Liver (tissue), 7 donors: ENCODE measurements at regions not wholly inside any gene's neighbourhood (a gene's known extent, or its start where the extent isn't known, plus 50 kb on each side); places are given as distances from the start of the nearest gene placed in this dataset.

Experiments
- DNase-seq: peaks from one replicate; pipeline ENCODE4 v3.0.0-alpha.2; 2017; ENCODE audit warnings: low spot score
- H3K27ac ChIP-seq, 2 donors: one replicate each; pipeline ENCODE4 v1.7.0; 2013; ENCODE audit warnings: inconsistent platforms in 2 of 2, low read length in 2 of 2, control low read depth in 1 of 2, low read depth in 1 of 2, mild to moderate bottlenecking in 1 of 2
- H3K27me3 ChIP-seq, 4 donors: one replicate each; pipeline versions ENCODE4 v1.6.1 to v1.7.0; 2013; ENCODE audit warnings: low read length in 3 of 4, inconsistent platforms in 1 of 4, mild to moderate bottlenecking in 1 of 4, moderate library complexity in 1 of 4; ENCODE audit not compliant: control insufficient read depth in 4 of 4, insufficient read depth in 4 of 4
- H3K36me3 ChIP-seq, 4 donors: one replicate each; pipeline versions ENCODE4 v1.6.1 to v1.7.0; 2013; ENCODE audit warnings: low read length in 3 of 4, mild to moderate bottlenecking in 3 of 4, low read depth in 1 of 4, moderate library complexity in 1 of 4; ENCODE audit not compliant: control insufficient read depth in 4 of 4, insufficient read depth in 3 of 4
- H3K4me1 ChIP-seq, 4 donors: one replicate each; pipeline versions ENCODE4 v1.6.1 to v1.7.0; 2013; ENCODE audit warnings: low read length in 3 of 4, mild to moderate bottlenecking in 3 of 4, moderate library complexity in 1 of 4; ENCODE audit not compliant: control insufficient read depth in 4 of 4, insufficient read depth in 4 of 4
- H3K4me3 ChIP-seq, 3 donors: one replicate each; pipeline versions ENCODE4 v1.6.1 to v1.7.0; 2013; ENCODE audit warnings: low read length in 3 of 3, control low read depth in 1 of 3, low read depth in 1 of 3, mild to moderate bottlenecking in 1 of 3
- H3K9ac ChIP-seq, 2 donors: one replicate each; pipeline ENCODE4 v1.7.0; 2013; ENCODE audit warnings: low read length in 2 of 2, mild to moderate bottlenecking in 2 of 2, moderate library complexity in 2 of 2, control low read depth in 1 of 2, low read depth in 1 of 2
- H3K9me3 ChIP-seq, 4 donors: one replicate each; pipeline versions ENCODE4 v1.6.1 to v1.7.0; 2013; ENCODE audit warnings: low read length in 3 of 4; ENCODE audit not compliant: control insufficient read depth in 4 of 4
- EGR1 ChIP-seq, 2 donors: IDR thresholded peaks; 2 replicates each; pipeline ENCODE4 v1.6.1; 2016 to 2018; ENCODE audit warnings: antibody characterized with exemption in 2 of 2, low read depth in 2 of 2
- FOXA1 ChIP-seq: IDR thresholded peaks from 2 replicates; pipeline ENCODE4 v1.6.1; 2016; ENCODE audit warnings: antibody characterized with exemption
- JUND ChIP-seq, 2 donors: IDR thresholded peaks; 2 replicates each; pipeline ENCODE4 v1.6.1; 2016; ENCODE audit warnings: antibody characterized with exemption in 2 of 2
- NR2F2 ChIP-seq: IDR thresholded peaks from 2 replicates; pipeline ENCODE4 v1.6.1; 2016; ENCODE audit warnings: antibody characterized with exemption
- RAD21 ChIP-seq, 2 donors: IDR thresholded peaks; 2 replicates each; pipeline ENCODE4 v1.6.1; 2016; ENCODE audit warnings: antibody characterized with exemption in 2 of 2, mild to moderate bottlenecking in 2 of 2
- RXRA ChIP-seq, 2 donors: IDR thresholded peaks; 2 replicates each; pipeline ENCODE4 v1.6.1; 2017 to 2018; ENCODE audit warnings: antibody characterized with exemption in 2 of 2, mild to moderate bottlenecking in 1 of 2
- SP1 ChIP-seq: IDR thresholded peaks from 2 replicates; pipeline ENCODE4 v1.6.1; 2018; ENCODE audit warnings: antibody characterized with exemption, mild to moderate bottlenecking
- YY1 ChIP-seq: IDR thresholded peaks from 2 replicates; pipeline ENCODE4 v1.6.1; 2016; ENCODE audit warnings: antibody characterized with exemption, mild to moderate bottlenecking
- WGBS: extraction: QIAGEN DNeasy Blood & Tissue Kit; methylation state at CpG from one replicate; pipeline ENCODE4 v1.1.7; 2013; 5-methylcytosine and 5-hydroxymethylcytosine counted together
- TF ChIP-seq, protein P1 (sequence below): IDR thresholded peaks from 2 replicates; pipeline ENCODE4 v1.6.1; 2016; ENCODE audit warnings: antibody characterized with exemption, mild to moderate bottlenecking
- TF ChIP-seq, protein P2 (sequence below): IDR thresholded peaks from 2 replicates; pipeline ENCODE4 v1.6.1; 2016; ENCODE audit warnings: antibody characterized with exemption
- TF ChIP-seq, protein P3 (sequence below): IDR thresholded peaks from 2 replicates; pipeline ENCODE4 v1.6.1; 2016; ENCODE audit warnings: antibody characterized with exemption
- donor health status: healthy.
- donor health status: healthy.
- donor health status: healthy.
- donor health status: healthy.

DNA sequence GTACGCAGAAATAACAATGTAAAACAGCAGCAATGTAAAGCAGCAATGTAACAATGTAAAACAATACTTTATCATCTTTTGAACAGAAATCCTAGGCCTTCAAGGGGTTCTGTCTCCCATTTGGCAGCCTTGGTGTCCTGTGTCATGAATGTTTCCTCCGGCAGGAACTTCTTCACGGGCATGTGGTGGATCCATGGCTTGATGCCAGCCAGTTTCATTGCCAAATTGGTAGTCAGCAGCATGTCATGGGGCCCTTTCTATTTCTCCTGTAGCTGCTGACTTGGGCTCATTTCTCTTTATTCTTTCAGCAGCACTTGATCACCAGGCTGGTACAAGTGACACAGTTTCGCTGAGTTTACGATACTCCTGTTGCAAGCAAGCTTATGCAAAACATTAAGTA lies 275.3 kb downstream of the HTR1A start (continued):
- TF ChIP-seq RXRA (IDR thresholded peaks at IDR 0.05): no peak
- TF ChIP-seq FOXA1: no peak
- no peak for TF ChIP-seq RAD21 (IDR thresholded peaks at IDR 0.05)

GRCh38 chr5:63686181-63686580 lies 276.1 kb downstream of the HTR1A start:
- H3K4me3 ChIP-seq: no peak overlapping the region
- WGBS: 31% methylated on average over 2 of the region's 2 CpGs
- no peak for DNase-seq

GRCh38 chr5:63685454-63685853 lies 276.8 kb downstream of the HTR1A start:
- Histone ChIP-seq H3K9me3 (no peaks in the 10 kb centered on the region), H3K4me1 (no peaks in the 10 kb centered on the region), H3K27me3 (no peaks in the 10 kb centered on the region), H3K4me3 (no peak overlapping the region), H3K27ac (no peak overlapping the region), H3K36me3 (no peaks in the 10 kb centered on the region), H3K9ac (no peak overlapping the region)
- no peak for DNase-seq
- TF ChIP-seq NR2F2 (no peak), EGR1 (IDR thresholded peaks at IDR 0.05; ENCODE audit: low read depth in 2 of 2) (no peak), FOXA1 (no peak), SP1 (no peak)
- TF ChIP-seq, protein P1, sequence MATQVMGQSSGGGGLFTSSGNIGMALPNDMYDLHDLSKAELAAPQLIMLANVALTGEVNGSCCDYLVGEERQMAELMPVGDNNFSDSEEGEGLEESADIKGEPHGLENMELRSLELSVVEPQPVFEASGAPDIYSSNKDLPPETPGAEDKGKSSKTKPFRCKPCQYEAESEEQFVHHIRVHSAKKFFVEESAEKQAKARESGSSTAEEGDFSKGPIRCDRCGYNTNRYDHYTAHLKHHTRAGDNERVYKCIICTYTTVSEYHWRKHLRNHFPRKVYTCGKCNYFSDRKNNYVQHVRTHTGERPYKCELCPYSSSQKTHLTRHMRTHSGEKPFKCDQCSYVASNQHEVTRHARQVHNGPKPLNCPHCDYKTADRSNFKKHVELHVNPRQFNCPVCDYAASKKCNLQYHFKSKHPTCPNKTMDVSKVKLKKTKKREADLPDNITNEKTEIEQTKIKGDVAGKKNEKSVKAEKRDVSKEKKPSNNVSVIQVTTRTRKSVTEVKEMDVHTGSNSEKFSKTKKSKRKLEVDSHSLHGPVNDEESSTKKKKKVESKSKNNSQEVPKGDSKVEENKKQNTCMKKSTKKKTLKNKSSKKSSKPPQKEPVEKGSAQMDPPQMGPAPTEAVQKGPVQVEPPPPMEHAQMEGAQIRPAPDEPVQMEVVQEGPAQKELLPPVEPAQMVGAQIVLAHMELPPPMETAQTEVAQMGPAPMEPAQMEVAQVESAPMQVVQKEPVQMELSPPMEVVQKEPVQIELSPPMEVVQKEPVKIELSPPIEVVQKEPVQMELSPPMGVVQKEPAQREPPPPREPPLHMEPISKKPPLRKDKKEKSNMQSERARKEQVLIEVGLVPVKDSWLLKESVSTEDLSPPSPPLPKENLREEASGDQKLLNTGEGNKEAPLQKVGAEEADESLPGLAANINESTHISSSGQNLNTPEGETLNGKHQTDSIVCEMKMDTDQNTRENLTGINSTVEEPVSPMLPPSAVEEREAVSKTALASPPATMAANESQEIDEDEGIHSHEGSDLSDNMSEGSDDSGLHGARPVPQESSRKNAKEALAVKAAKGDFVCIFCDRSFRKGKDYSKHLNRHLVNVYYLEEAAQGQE: no peak

More at GRCh38 chr5:63686181-63686580, 276.1 kb downstream of the HTR1A start:
- Histone ChIP-seq H3K9me3 (no peaks in the 10 kb centered on the region), H3K9ac (no peak overlapping the region), H3K27me3 (no peaks in the 10 kb centered on the region), H3K4me1 (no peaks in the 10 kb centered on the region), H3K36me3 (no peaks in the 10 kb centered on the region), H3K27ac (no peak overlapping the region)
- no peak for TF ChIP-seq YY1
- TF ChIP-seq, protein P2, sequence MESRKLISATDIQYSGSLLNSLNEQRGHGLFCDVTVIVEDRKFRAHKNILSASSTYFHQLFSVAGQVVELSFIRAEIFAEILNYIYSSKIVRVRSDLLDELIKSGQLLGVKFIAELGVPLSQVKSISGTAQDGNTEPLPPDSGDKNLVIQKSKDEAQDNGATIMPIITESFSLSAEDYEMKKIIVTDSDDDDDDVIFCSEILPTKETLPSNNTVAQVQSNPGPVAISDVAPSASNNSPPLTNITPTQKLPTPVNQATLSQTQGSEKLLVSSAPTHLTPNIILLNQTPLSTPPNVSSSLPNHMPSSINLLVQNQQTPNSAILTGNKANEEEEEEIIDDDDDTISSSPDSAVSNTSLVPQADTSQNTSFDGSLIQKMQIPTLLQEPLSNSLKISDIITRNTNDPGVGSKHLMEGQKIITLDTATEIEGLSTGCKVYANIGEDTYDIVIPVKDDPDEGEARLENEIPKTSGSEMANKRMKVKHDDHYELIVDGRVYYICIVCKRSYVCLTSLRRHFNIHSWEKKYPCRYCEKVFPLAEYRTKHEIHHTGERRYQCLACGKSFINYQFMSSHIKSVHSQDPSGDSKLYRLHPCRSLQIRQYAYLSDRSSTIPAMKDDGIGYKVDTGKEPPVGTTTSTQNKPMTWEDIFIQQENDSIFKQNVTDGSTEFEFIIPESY: no peak
- TF ChIP-seq JUND (IDR thresholded peaks at IDR 0.05): no peak
- TF ChIP-seq RXRA (IDR thresholded peaks at IDR 0.05): no peak
- no peak for TF ChIP-seq FOXA1
- TF ChIP-seq, protein P3, sequence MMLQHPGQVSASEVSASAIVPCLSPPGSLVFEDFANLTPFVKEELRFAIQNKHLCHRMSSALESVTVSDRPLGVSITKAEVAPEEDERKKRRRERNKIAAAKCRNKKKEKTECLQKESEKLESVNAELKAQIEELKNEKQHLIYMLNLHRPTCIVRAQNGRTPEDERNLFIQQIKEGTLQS: no peak
- TF ChIP-seq NR2F2: no peak
- TF ChIP-seq RAD21 (IDR thresholded peaks at IDR 0.05): no peak

- no peak overlapping the region for H3K27ac ChIP-seq
- no peak for TF ChIP-seq JUND (IDR thresholded peaks at IDR 0.05)
- H3K4me1 ChIP-seq: no peaks in the 10 kb centered on the region
- no peaks in the 10 kb centered on the region for H3K27me3 ChIP-seq
- H3K9me3 ChIP-seq: peaks cover 0 to 3% (median 0%) of the 10 kb centered on the region in 4 donors
- DNase-seq: no peak
- no peaks in the 10 kb centered on the region for H3K36me3 ChIP-seq
- whole genome bisulfite sequencing: 68% methylated on average over 3 of the region's 3 CpGs
- no peak overlapping the region for H3K4me3 ChIP-seq
- H3K9ac ChIP-seq: no peak overlapping the region
Observed at GRCh38 chr5:63674881-63675280, 287.4 kb downstream of the HTR1A start.
